ENCODE measurements at regions not wholly inside any gene's neighbourhood (a gene's known extent, or its start where the extent isn't known, plus 50 kb on each side); places are given as distances from the start of the nearest gene placed in this dataset.

DNA sequence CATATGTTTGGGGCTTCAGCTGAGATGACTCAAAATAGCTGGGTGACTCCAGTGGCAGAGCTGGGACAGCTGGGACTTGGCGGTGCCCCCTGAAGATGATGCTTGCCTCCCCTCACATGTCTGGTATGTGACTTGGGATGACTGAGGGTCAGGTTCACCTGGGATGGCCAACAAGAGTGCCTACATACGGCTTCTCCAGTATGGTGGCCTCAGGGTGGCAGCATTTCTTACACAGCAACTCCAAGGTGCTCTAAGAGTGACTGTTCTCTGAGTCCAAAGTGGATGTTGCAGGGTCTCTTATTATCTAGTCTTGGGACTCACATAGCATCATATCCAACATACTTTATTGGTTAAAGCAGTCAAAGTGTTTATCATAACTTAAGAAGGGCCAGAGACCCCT, 87.8 kb upstream of the CENPW start:
- Mint-ChIP-seq H3K4me1 (ENCODE audit: insufficient read depth, unreplicated experiment) (no peaks in the 10 kb centered on the region), H3K27ac (ENCODE audit: low read depth, unreplicated experiment) (no peak overlapping the region), H3K9me3 (ENCODE audit: unreplicated experiment) (no peaks in the 10 kb centered on the region), H3K27me3 (ENCODE audit: insufficient read depth, unreplicated experiment) (no peaks in the 10 kb centered on the region), H3K36me3 (ENCODE audit: insufficient read depth, unreplicated experiment) (no peaks in the 10 kb centered on the region), H3K4me3 (ENCODE audit: unreplicated experiment) (no peak overlapping the region)
- CTCF ChIA-PET, result no interaction called here
- intact Hi-C loops (cut with micrococcal nuclease), result no loop called here
- DNase-seq (ENCODE audit: unreplicated experiment), result no peak
- TF ChIP-seq, protein P1, sequence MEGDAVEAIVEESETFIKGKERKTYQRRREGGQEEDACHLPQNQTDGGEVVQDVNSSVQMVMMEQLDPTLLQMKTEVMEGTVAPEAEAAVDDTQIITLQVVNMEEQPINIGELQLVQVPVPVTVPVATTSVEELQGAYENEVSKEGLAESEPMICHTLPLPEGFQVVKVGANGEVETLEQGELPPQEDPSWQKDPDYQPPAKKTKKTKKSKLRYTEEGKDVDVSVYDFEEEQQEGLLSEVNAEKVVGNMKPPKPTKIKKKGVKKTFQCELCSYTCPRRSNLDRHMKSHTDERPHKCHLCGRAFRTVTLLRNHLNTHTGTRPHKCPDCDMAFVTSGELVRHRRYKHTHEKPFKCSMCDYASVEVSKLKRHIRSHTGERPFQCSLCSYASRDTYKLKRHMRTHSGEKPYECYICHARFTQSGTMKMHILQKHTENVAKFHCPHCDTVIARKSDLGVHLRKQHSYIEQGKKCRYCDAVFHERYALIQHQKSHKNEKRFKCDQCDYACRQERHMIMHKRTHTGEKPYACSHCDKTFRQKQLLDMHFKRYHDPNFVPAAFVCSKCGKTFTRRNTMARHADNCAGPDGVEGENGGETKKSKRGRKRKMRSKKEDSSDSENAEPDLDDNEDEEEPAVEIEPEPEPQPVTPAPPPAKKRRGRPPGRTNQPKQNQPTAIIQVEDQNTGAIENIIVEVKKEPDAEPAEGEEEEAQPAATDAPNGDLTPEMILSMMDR (IDR thresholded peaks at IDR 0.05; ENCODE audit: unreplicated experiment), result no peak
- POLR2A ChIA-PET, result no interaction called here
- no TSS peak for BruUV-seq (replicated peaks)

DNA sequence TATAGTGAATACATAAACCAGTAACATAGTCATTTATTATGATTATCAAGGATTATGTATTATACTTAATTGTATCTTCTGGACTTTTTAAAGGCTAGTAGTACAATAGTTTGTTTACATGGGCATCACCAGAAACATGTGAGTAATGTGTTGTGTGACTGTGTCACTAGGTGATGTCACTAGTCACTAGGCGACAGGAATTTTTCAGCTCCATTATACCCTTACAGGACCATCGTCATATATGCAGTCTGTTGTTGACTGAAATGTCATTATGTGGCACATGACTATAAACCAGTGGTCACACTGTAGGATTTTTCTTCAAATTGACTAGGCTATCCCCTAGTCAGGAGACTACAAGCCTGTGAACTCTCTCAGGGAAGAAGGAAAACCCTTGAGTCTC, 86.5 kb upstream of the CENPW start:
- Mint-ChIP-seq H3K4me1 (ENCODE audit: insufficient read depth, unreplicated experiment) (no peaks in the 10 kb centered on the region), H3K9me3 (ENCODE audit: unreplicated experiment) (no peaks in the 10 kb centered on the region), H3K27me3 (ENCODE audit: insufficient read depth, unreplicated experiment) (no peaks in the 10 kb centered on the region), H3K36me3 (ENCODE audit: insufficient read depth, unreplicated experiment) (no peaks in the 10 kb centered on the region), H3K4me3 (ENCODE audit: unreplicated experiment) (no peak overlapping the region), H3K27ac (ENCODE audit: low read depth, unreplicated experiment) (peak overlapping the region; percentile 4)
- no TSS peak for BruUV-seq (replicated peaks)
- DNase-seq (ENCODE audit: unreplicated experiment), result no peak
- intact Hi-C loops (cut with micrococcal nuclease), result no loop called here
- ChIA-PET CTCF (no interaction called here), POLR2A (no interaction called here)
- TF ChIP-seq, protein P1 (IDR thresholded peaks at IDR 0.05; ENCODE audit: unreplicated experiment), result no peak

DNA sequence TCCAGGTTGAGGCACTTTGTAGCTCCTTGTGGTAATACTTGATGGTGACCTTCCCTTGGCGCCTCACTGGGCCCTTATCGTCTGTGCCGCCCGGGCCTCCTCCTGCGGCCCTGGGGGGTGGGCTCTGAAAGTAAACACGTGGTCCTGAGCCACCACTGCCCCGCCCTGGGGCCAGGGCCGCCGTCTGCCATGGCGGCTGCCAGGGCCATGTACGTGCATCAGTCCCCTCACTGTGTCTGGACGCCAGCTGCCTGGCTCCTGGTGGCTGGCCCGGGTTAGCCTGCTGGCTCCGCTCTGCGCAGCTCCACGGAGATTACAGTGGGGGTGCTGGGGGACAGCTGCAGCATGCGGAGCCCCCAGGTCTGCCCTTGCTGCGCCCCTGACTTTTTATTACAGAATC, 81.8 kb upstream of the CENPW start:
- no peaks in the 10 kb centered on the region for H3K36me3 Mint-ChIP-seq (ENCODE audit: insufficient read depth, unreplicated experiment)
- POLR2A ChIA-PET, result no interaction called here
- no peak overlapping the region for H3K4me3 Mint-ChIP-seq (ENCODE audit: unreplicated experiment)
- H3K27ac Mint-ChIP-seq (ENCODE audit: low read depth, unreplicated experiment), result no peak overlapping the region
- CTCF ChIA-PET, result interaction anchor here (0.5 kb wide), 1 partner anchor 11 kb away, joined by 3 read pairs; no protein-coding TSS in a partner anchor
- BruUV-seq (replicated peaks), result no TSS peak
- TF ChIP-seq, protein P1 (IDR thresholded peaks at IDR 0.05; ENCODE audit: unreplicated experiment), result no peak
- intact Hi-C loops (cut with micrococcal nuclease), result no loop called here
- no peaks in the 10 kb centered on the region for H3K27me3 Mint-ChIP-seq (ENCODE audit: insufficient read depth, unreplicated experiment)
- no peak for DNase-seq (ENCODE audit: unreplicated experiment)
- no peaks in the 10 kb centered on the region for H3K9me3 Mint-ChIP-seq (ENCODE audit: unreplicated experiment)
- H3K4me1 Mint-ChIP-seq (ENCODE audit: insufficient read depth, unreplicated experiment), result no peaks in the 10 kb centered on the region

DNA sequence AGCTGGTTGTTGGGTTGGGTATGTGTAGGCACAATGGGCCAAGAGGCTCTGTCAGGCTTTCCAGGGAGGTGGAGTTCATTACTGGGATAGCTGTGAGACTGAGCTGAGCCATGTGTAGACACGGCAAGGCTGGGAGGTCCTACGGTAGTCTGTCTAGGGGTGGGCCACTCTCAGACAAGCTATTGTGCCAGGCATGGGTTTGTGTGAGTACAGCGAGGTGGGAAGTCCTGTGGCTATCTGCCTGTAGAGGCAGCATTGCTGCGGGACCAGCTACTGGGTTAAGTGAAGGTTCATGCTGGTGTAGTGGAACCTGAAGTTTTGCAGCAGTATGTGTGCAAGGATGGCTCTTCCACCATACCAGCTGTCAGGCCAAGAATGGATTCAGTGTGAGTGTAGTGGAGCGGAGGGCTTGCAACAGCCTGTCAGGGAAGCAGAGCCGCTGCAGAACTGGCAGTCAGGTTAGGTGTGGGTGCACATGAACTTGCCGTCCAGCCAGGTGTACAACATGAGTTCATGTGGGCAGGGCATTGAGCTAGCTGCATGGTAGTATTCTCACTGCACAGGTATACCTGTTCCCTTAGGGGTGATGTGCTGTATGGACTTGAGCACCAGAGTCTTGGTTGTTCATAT, 78.0 kb upstream of the CENPW start:
- no peaks in the 10 kb centered on the region for H3K4me1 Mint-ChIP-seq (ENCODE audit: insufficient read depth, unreplicated experiment)

More for the DNA sequence above, 78.0 kb upstream of the CENPW start:
- Mint-ChIP-seq H3K27ac (ENCODE audit: low read depth, unreplicated experiment) (no peak overlapping the region), H3K36me3 (ENCODE audit: insufficient read depth, unreplicated experiment) (no peaks in the 10 kb centered on the region), H3K4me3 (ENCODE audit: unreplicated experiment) (no peak overlapping the region), H3K9me3 (ENCODE audit: unreplicated experiment) (no peaks in the 10 kb centered on the region), H3K27me3 (ENCODE audit: insufficient read depth, unreplicated experiment) (no peaks in the 10 kb centered on the region)
- BruUV-seq (replicated peaks), result no TSS peak
- POLR2A ChIA-PET, result interaction anchor here (0.5 kb wide), 1 partner anchor 51 kb away, joined by 3 read pairs; no protein-coding TSS in a partner anchor
- TF ChIP-seq, protein P1 (IDR thresholded peaks at IDR 0.05; ENCODE audit: unreplicated experiment), result no peak
- intact Hi-C loops (cut with micrococcal nuclease), result no loop called here
- no peak for DNase-seq (ENCODE audit: unreplicated experiment)
- CTCF ChIA-PET, result interaction anchor here (0.6 kb wide), 1 partner anchor 36 kb away, joined by 3 read pairs; no protein-coding TSS in a partner anchor
